ENCODE measurements at regions not wholly inside any gene's neighbourhood (a gene's known extent, or its start where the extent isn't known, plus 50 kb on each side); places are given as distances from the start of the nearest gene placed in this dataset.

- Histone ChIP-seq H3K9me3 (ENCODE audit: control insufficient read depth, insufficient read depth, low read length) (no peaks in the 10 kb centered on the region), H3K27me3 (ENCODE audit: control insufficient read depth, insufficient read depth, low read length) (no peaks in the 10 kb centered on the region), H3K36me3 (ENCODE audit: control insufficient read depth, insufficient read depth, low read length) (no peaks in the 10 kb centered on the region), H3K4me1 (ENCODE audit: control insufficient read depth, insufficient read depth, low read length) (no peaks in the 10 kb centered on the region), H3K4me3 (ENCODE audit: low read length) (no peak overlapping the region), H3K27ac (ENCODE audit: low read length) (no peak overlapping the region)
- WGBS (ENCODE audit: insufficient coverage, insufficient read length), result no CpG with 5 or more reads among the region's 3 CpGs
- no peak for DNase-seq (ENCODE audit: low read depth, low spot score)
Measured at GRCh38 chr1:95388031-95388430, 154.0 kb downstream of the RWDD3 start.

- Histone ChIP-seq H3K27ac (ENCODE audit: low read length) (no peak overlapping the region), H3K27me3 (ENCODE audit: control insufficient read depth, insufficient read depth, low read length) (no peaks in the 10 kb centered on the region), H3K4me1 (ENCODE audit: control insufficient read depth, insufficient read depth, low read length) (no peaks in the 10 kb centered on the region), H3K36me3 (ENCODE audit: control insufficient read depth, insufficient read depth, low read length) (no peaks in the 10 kb centered on the region), H3K9me3 (ENCODE audit: control insufficient read depth, insufficient read depth, low read length) (no peaks in the 10 kb centered on the region), H3K4me3 (ENCODE audit: low read length) (no peak overlapping the region)
- DNase-seq (ENCODE audit: low read depth, low spot score), result no peak
Measured at GRCh38 chr1:95393434-95393833, 159.4 kb downstream of the RWDD3 start.

GRCh38 chr1:95396557-95396956 lies 162.5 kb downstream of the RWDD3 start:
- DNase-seq (ENCODE audit: low read depth, low spot score), result no peak
- Histone ChIP-seq H3K27me3 (ENCODE audit: control insufficient read depth, insufficient read depth, low read length) (no peaks in the 10 kb centered on the region), H3K4me3 (ENCODE audit: low read length) (no peak overlapping the region), H3K9me3 (ENCODE audit: control insufficient read depth, insufficient read depth, low read length) (no peaks in the 10 kb centered on the region), H3K27ac (ENCODE audit: low read length) (no peak overlapping the region), H3K4me1 (ENCODE audit: control insufficient read depth, insufficient read depth, low read length) (no peaks in the 10 kb centered on the region), H3K36me3 (ENCODE audit: control insufficient read depth, insufficient read depth, low read length) (no peaks in the 10 kb centered on the region)
- WGBS (ENCODE audit: insufficient coverage, insufficient read length), result no CpG with 5 or more reads among the region's 3 CpGs

- no peak for DNase-seq (ENCODE audit: low read depth, low spot score)
- peaks cover 6% of the 10 kb centered on the region; the same call in 1 of the 2 replicates for H3K4me1 ChIP-seq (ENCODE audit: control insufficient read depth, insufficient read depth, low read length)
- no peak overlapping the region for H3K27ac ChIP-seq (ENCODE audit: low read length)
- no peaks in the 10 kb centered on the region for H3K27me3 ChIP-seq (ENCODE audit: control insufficient read depth, insufficient read depth, low read length)
- no CpG with 5 or more reads among the region's 2 CpGs for WGBS (ENCODE audit: insufficient coverage, insufficient read length)
- no peaks in the 10 kb centered on the region; the same call in 1 of the 2 replicates for H3K9me3 ChIP-seq (ENCODE audit: control insufficient read depth, insufficient read depth, low read length)
- H3K36me3 ChIP-seq (ENCODE audit: control insufficient read depth, insufficient read depth, low read length), result no peaks in the 10 kb centered on the region
- no peak overlapping the region for H3K4me3 ChIP-seq (ENCODE audit: low read length)
Measured at GRCh38 chr1:95402780-95403179, 168.8 kb downstream of the RWDD3 start.

GRCh38 chr1:95406279-95406678 lies 172.3 kb downstream of the RWDD3 start:
- Histone ChIP-seq H3K9me3 (ENCODE audit: control insufficient read depth, insufficient read depth, low read length) (no peaks in the 10 kb centered on the region; the same call in 1 of the 2 replicates), H3K27ac (ENCODE audit: low read length) (no peak overlapping the region), H3K27me3 (ENCODE audit: control insufficient read depth, insufficient read depth, low read length) (no peaks in the 10 kb centered on the region), H3K4me1 (ENCODE audit: control insufficient read depth, insufficient read depth, low read length) (peaks cover 6% of the 10 kb centered on the region; the same call in 1 of the 2 replicates), H3K36me3 (ENCODE audit: control insufficient read depth, insufficient read depth, low read length) (no peaks in the 10 kb centered on the region), H3K4me3 (ENCODE audit: low read length) (no peak overlapping the region)
- no CpG with 5 or more reads among the region's 1 CpG for WGBS (ENCODE audit: insufficient coverage, insufficient read length)
- DNase-seq (ENCODE audit: low read depth, low spot score), result no peak

GRCh38 chr1:95407131-95407885 lies 173.3 kb downstream of the RWDD3 start:
- Histone ChIP-seq H3K27ac (ENCODE audit: low read length) (peak overlapping the region; percentile 50), H3K4me3 (ENCODE audit: low read length) (no peak overlapping the region), H3K27me3 (ENCODE audit: control insufficient read depth, insufficient read depth, low read length) (no peaks in the 10 kb centered on the region), H3K9me3 (ENCODE audit: control insufficient read depth, insufficient read depth, low read length) (no peaks in the 10 kb centered on the region; the same call in 1 of the 2 replicates), H3K4me1 (ENCODE audit: control insufficient read depth, insufficient read depth, low read length) (peaks cover 6% of the 10 kb centered on the region; the same call in 1 of the 2 replicates), H3K36me3 (ENCODE audit: control insufficient read depth, insufficient read depth, low read length) (no peaks in the 10 kb centered on the region)
- no peak for DNase-seq (ENCODE audit: low read depth, low spot score)
- whole genome bisulfite sequencing (ENCODE audit: insufficient coverage, insufficient read length), result no CpG with 5 or more reads among the region's 10 CpGs

- DNase-seq (ENCODE audit: low read depth, low spot score), result no peak
- no CpG with 5 or more reads among the region's 8 CpGs for WGBS (ENCODE audit: insufficient coverage, insufficient read length)
- Histone ChIP-seq H3K9me3 (ENCODE audit: control insufficient read depth, insufficient read depth, low read length) (no peaks in the 10 kb centered on the region; the same call in 1 of the 2 replicates), H3K4me3 (ENCODE audit: low read length) (no peak overlapping the region), H3K36me3 (ENCODE audit: control insufficient read depth, insufficient read depth, low read length) (no peaks in the 10 kb centered on the region), H3K4me1 (ENCODE audit: control insufficient read depth, insufficient read depth, low read length) (peaks cover 6% of the 10 kb centered on the region; the same call in 1 of the 2 replicates), H3K27me3 (ENCODE audit: control insufficient read depth, insufficient read depth, low read length) (no peaks in the 10 kb centered on the region), H3K27ac (ENCODE audit: low read length) (peak overlapping the region; percentile 50)
Measured at GRCh38 chr1:95407886-95408291, 173.9 kb downstream of the RWDD3 start.

GRCh38 chr1:95408507-95409136 lies 174.6 kb downstream of the RWDD3 start:
- Histone ChIP-seq H3K4me3 (ENCODE audit: low read length) (no peak overlapping the region), H3K27ac (ENCODE audit: low read length) (no peak overlapping the region)
- WGBS (ENCODE audit: insufficient coverage, insufficient read length), result no CpG with 5 or more reads among the region's 4 CpGs

GRCh38 chr1:95409276-95409675 lies 175.3 kb downstream of the RWDD3 start:
- WGBS (ENCODE audit: insufficient coverage, insufficient read length), result no CpG with 5 or more reads among the region's 1 CpG
- no peaks in the 10 kb centered on the region for H3K36me3 ChIP-seq (ENCODE audit: control insufficient read depth, insufficient read depth, low read length)
- no peak overlapping the region for H3K27ac ChIP-seq (ENCODE audit: low read length)
- DNase-seq (ENCODE audit: low read depth, low spot score), result no peak
- H3K4me1 ChIP-seq (ENCODE audit: control insufficient read depth, insufficient read depth, low read length), result peaks cover 6% of the 10 kb centered on the region; the same call in 1 of the 2 replicates
- no peak overlapping the region for H3K4me3 ChIP-seq (ENCODE audit: low read length)
- no peaks in the 10 kb centered on the region for H3K27me3 ChIP-seq (ENCODE audit: control insufficient read depth, insufficient read depth, low read length)
- H3K9me3 ChIP-seq (ENCODE audit: control insufficient read depth, insufficient read depth, low read length), result no peaks in the 10 kb centered on the region

More at GRCh38 chr1:95408507-95409136, 174.6 kb downstream of the RWDD3 start:
- H3K4me1 ChIP-seq (ENCODE audit: control insufficient read depth, insufficient read depth, low read length), result peaks cover 6% of the 10 kb centered on the region; the same call in 1 of the 2 replicates
- H3K9me3 ChIP-seq (ENCODE audit: control insufficient read depth, insufficient read depth, low read length), result no peaks in the 10 kb centered on the region
- no peaks in the 10 kb centered on the region for H3K27me3 ChIP-seq (ENCODE audit: control insufficient read depth, insufficient read depth, low read length)
- no peak for DNase-seq (ENCODE audit: low read depth, low spot score)
- no peaks in the 10 kb centered on the region for H3K36me3 ChIP-seq (ENCODE audit: control insufficient read depth, insufficient read depth, low read length)

GRCh38 chr1:95409901-95410300 lies 175.9 kb downstream of the RWDD3 start:
- Histone ChIP-seq H3K36me3 (ENCODE audit: control insufficient read depth, insufficient read depth, low read length) (no peaks in the 10 kb centered on the region), H3K4me1 (ENCODE audit: control insufficient read depth, insufficient read depth, low read length) (peaks cover 6% of the 10 kb centered on the region; the same call in 1 of the 2 replicates), H3K27ac (ENCODE audit: low read length) (no peak overlapping the region), H3K4me3 (ENCODE audit: low read length) (no peak overlapping the region), H3K9me3 (ENCODE audit: control insufficient read depth, insufficient read depth, low read length) (no peaks in the 10 kb centered on the region), H3K27me3 (ENCODE audit: control insufficient read depth, insufficient read depth, low read length) (no peaks in the 10 kb centered on the region)
- DNase-seq (ENCODE audit: low read depth, low spot score), result no peak
- WGBS (ENCODE audit: insufficient coverage, insufficient read length), result no CpG with 5 or more reads among the region's 3 CpGs

Data from iPS DF 6.9 (cell line).